GM19043 (cell line): ENCODE measurements at regions not wholly inside any gene's neighbourhood (a gene's known extent, or its start where the extent isn't known, plus 50 kb on each side); places are given as distances from the start of the nearest gene placed in this dataset.

Source experiments
- ATAC-seq: cut with Tn5 transposase; IDR thresholded peaks from one replicate; pipeline ENCODE4 v1.9.1; 2021; ENCODE audit warnings: low read depth; ENCODE audit not compliant: unreplicated experiment

GRCh38 chr5:4880304-4880741 lies 259.8 kb upstream of the ADAMTS16 start:
- ATAC-seq: no peak

- ATAC-seq: no peak
Observed at GRCh38 chr5:4881366-4882002, 258.6 kb upstream of the ADAMTS16 start.

- no peak for ATAC-seq
Observed at GRCh38 chr5:4882186-4882585, 257.9 kb upstream of the ADAMTS16 start.

- ATAC-seq: no peak
Observed at GRCh38 chr5:4883360-4883759, 256.8 kb upstream of the ADAMTS16 start.

DNA sequence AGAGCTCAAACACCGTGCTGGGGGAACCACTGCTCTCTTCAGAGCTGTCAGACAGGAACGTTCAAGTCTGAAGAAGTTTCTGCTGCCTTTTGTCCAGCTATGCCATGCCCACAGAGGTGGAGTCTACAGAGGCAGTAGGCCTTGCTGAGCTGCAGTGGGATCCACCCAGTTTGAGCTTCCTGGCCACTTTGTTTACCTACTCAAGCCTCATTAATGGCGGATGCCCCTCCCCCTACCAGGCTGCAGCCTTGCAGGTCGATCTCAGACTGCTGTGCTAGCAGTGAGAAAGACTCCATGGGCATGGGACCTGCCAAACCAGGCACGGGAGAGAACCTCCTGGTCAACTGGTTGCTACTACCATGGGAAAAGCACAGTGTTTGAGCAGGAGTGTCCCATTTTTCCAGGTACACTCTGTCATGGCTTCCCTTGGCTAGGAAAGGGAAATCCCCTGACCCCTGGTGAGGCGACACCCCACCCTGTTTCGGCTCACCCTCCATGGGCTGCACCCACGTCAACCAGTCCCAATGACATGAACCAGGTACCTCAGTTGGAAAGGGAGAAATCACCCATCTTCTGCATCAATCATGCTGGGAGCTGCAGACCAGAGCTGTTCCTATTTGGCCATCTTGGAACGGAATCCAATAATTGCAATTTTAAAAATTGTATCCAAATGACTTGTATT lies 246.9 kb upstream of the ADAMTS16 start:
- no peak for ATAC-seq

- ATAC-seq: no peak
Observed at GRCh38 chr5:4896328-4896727, 243.8 kb upstream of the ADAMTS16 start.

GRCh38 chr5:4901305-4901811 lies 238.8 kb upstream of the ADAMTS16 start:
- ATAC-seq: no peak

DNA sequence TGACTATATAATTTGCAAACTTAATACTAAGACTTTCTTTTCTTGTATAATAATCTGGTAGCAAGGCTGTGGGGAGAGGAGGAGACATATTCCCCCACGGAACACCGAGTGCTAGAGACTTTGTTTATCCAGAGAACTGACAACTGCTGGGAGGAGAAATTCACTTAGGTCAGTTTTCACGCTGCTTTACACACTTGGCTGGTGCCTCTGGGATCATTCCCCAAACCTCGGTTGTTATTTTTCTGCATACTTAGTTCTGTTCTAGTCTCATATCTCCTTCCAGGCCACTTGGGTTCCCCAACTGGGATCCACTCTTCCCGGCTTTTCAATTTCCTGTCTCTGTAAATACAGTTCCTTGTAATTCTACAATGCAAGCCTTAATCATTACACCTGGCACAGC lies 238.2 kb upstream of the ADAMTS16 start:
- no peak for ATAC-seq

GRCh38 chr5:4905674-4906520 lies 234.2 kb upstream of the ADAMTS16 start:
- no peak for ATAC-seq

GRCh38 chr5:4906786-4907185 lies 233.3 kb upstream of the ADAMTS16 start:
- ATAC-seq: no peak

- no peak for ATAC-seq
Observed at GRCh38 chr5:4907571-4907970, 232.6 kb upstream of the ADAMTS16 start.

- no peak for ATAC-seq
Observed at GRCh38 chr5:4909086-4909485, 231.0 kb upstream of the ADAMTS16 start.

GRCh38 chr5:4911646-4912403 lies 228.3 kb upstream of the ADAMTS16 start:
- ATAC-seq: no peak

DNA sequence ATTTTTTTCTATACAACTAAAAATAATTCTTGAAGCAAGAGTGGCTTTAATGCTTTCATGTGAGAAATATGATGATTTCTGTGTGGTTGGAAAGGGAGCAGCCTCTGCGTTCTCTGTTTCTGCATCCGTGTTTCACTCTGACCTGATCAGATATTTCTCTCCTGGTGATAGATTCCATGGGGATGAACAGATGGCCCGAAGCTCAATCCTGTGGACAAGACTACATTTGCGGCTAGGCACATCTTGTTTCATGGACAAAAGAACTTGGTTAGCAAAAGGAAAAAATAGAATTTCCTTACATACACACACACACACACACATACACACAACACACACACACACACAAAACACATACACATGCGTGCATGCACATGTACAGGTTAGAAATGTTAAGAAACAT lies 218.2 kb upstream of the ADAMTS16 start:
- ATAC-seq: no peak

- ATAC-seq: no peak
Observed at GRCh38 chr5:4924577-4924976, 215.6 kb upstream of the ADAMTS16 start.

GRCh38 chr5:4927097-4927496 lies 213.0 kb upstream of the ADAMTS16 start:
- ATAC-seq: no peak

- ATAC-seq: no peak
Observed at GRCh38 chr5:4928409-4928808, 211.7 kb upstream of the ADAMTS16 start.

- no peak for ATAC-seq
Observed at GRCh38 chr5:4929092-4929655, 211.0 kb upstream of the ADAMTS16 start.

DNA sequence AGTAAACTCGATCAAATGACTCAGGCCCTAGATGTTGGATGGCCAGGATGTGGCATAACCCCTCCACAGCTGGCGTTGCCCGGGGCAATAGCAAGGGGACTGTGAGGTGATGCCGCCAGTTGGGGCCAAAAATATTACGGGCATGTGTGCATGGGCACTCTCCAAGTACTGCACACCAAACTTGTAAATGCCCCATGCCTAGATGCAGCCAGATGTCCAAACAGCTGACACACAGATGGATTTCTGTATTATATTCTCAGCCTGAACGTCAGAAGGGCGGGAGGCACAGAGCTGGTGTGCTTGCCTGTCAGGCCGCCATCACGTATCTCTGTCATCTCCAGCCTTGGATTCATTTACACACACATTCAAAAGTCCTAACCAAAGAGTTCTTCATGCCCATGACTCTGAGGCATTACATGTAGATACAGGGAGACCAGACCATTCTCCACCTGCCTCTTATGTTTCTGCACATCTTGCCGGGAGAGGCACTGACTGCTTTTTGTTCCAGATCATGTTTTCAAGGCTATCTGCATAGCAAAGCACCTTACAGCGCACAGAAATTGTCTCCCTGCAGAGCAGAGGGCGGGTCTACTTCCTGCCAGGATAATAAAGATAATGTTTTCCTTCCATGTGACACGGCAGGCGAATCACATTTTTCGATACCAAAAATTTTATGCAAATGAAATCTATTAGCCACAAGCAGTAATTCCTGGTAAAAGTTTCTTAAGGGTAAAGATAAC lies 200.9 kb upstream of the ADAMTS16 start:
- no peak for ATAC-seq

- ATAC-seq: no peak
Observed at GRCh38 chr5:4941161-4941560, 199.0 kb upstream of the ADAMTS16 start.
